Central memory CD4-positive, alpha-beta T cell (primary cell): ENCODE measurements at regions not wholly inside any gene's neighbourhood (a gene's known extent, or its start where the extent isn't known, plus 50 kb on each side); places are given as distances from the start of the nearest gene placed in this dataset.

Experiments used
- DNase-seq: peaks from one replicate; pipeline ENCODE4 v3.0.0; 2022

DNA sequence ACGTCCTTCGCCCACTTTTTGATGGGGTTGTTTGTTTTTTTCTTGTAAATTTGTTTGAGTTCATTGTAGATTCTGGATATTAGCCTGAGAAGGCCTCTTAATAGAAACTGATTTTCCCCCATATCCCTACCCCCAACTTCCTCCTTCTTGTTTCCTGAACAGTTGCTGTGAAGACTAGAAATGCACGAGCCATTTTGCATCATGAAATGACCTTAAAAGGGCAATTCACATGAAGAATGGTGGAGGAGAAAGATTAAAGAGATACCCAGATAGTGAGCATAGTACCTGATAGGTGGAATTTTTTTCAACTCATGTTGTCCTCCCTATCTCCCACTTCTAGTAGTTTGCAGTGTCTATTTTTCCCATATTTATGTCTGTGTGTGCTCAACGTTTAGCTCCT is 55.2 kb upstream of the KCNH8 start:
- DNase-seq, result no peak

- DNase-seq, result no peak
These were observed 70.9 kb upstream of the KCNH8 start for GRCh38 chr3:19077388-19077787.

DNA sequence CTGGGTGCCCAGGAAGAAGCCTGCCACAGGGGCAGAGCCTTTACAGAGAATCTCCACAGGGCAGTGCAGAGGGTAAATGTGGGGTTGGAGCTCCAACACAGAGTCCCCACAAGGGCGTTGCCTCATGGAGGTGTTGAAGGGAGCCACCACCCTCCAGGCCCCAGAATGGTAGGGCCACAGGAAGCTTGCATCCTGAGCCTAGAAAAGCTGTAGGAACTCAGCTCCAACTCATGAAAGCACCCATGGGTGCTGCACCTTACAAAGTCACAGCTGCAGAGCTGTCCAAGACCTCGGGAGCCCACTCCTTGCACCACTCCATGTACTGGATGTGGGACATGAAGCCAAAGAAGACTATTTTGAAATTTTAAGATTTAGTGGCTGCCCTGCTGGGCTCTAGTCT is 73.3 kb upstream of the KCNH8 start:
- no peak for DNase-seq

DNA sequence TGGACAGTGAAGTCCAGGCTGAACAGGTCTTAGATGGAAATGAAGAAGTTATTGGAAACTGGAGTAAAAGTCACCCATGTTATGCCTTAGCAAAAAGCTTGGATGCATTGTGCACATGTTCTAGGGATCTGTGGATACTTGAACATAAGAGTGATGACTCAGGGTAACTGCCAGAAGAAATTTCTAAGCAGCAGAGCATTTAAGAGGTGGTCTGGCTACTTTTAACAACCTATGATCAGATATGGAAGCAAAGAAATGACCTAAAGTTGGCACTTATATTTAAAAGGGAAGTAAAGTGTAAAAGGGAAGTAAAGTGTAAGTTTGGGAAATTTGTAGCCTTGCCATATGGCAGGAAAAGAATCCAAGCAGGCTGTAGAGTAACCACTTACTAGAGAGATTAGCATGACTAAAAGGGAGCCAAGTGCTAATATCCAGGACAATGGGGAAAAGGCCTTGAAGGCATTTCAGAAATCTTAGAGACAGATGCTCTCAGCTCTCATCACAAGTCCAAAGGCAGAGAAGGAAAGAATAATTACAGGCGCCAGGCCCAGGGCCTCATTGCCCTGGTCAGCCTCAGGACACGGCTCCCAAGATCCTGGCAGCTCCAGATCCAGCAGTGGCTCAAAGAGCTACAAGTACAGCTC is 73.9 kb upstream of the KCNH8 start:
- DNase-seq, result no peak

GRCh38 chr3:19073341-19074105 is 74.8 kb upstream of the KCNH8 start:
- no peak for DNase-seq

- DNase-seq, result no peak
These were observed 78.0 kb upstream of the KCNH8 start for GRCh38 chr3:19070325-19070724.

DNA sequence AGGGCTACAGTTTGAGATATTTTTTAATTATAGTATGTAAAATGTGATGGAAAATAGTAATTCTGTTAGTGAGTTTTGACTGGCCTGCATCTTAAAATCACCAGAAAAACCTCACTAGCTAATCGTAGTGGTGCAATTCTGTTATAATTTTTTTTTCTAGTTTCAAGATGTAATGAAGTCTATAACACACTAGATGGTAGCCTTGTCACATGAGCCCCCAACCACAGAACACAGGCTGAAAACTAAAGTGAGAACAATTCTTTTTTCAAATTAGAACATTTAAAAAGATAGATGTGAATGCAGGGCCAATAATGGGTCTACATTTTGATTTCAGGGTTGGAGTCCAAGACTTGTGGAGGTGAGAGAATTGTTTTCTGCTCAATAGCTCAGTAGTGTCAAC is 83.3 kb upstream of the KCNH8 start:
- DNase-seq, result no peak

GRCh38 chr3:19063936-19064335 is 84.4 kb upstream of the KCNH8 start:
- DNase-seq, result no peak

DNA sequence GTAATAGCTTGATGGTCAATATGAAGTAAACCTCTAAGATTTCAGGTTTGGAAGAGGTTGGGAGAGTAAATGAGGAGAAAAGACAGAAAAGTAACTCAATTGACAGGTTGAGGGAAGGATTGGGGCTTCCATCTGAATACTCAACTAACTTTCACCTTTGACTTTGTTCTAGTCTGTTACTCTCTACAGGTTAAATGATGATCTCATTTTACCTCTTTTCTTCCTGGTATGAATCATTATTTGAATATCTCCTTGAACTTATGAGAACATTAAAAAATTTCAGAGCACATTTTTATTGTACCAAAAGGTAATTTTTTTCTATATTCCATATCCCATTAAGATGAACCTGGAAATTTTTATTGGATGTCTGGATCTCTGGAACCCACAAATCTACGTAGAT is 87.9 kb upstream of the KCNH8 start:
- no peak for DNase-seq

- DNase-seq, result no peak
These were observed 95.4 kb upstream of the KCNH8 start for GRCh38 chr3:19052874-19053273.

- no peak for DNase-seq
These were observed 101.9 kb upstream of the KCNH8 start for GRCh38 chr3:19046440-19046839.

DNA sequence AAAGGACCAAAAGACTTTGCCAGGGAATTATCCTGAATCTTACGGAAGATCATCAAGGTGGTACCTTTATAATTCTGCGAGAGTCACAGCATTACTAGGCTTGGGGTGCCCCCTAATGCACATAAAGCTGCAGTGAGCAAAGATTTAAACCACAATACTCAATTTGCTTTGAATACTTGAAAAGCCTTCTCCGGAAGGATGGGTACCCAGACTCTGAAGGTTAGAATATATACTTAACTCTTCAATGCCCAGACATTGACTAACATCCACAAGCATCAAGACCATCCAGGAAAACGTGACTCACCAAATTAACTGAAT is 117.8 kb upstream of the KCNH8 start:
- DNase-seq, result no peak

GRCh38 chr3:19029837-19030521 is 118.3 kb upstream of the KCNH8 start:
- DNase-seq, result no peak

DNA sequence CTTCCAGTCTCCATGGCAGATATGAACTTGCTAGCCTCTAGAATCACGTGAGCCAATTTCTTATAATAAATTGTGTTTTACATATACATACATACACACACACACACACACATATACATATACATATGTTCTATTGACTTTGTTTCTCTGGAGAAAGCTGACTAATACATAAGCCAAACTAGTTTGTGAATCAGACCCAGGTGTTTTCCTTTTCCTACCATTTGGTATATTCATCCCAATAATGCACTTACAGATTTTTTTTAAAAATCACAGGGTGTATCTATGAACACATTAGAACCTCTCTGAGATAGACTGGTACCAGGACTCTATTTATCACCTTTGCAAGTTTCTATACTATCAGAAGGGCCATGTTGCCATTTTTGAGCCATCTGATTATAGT is 122.9 kb upstream of the KCNH8 start:
- DNase-seq, result no peak

DNA sequence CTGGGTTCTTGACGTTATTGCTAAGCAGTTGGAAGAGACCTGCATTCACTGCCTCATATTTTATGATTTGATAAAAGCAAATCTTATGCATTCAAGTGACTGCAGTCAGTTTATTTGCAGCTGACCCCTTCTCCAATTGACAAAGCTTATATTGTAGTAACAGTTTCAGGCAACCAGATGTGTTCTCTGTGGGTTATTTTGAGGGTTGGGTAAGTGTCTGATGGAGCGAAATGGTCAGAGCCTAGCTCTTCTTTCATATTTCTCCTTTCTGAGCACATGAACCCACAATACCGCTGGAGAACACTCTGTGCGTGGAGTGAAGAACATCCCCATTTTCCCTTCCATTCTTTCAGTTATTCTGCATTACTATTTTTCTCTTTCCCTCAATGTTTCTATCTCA is 125.8 kb upstream of the KCNH8 start:
- DNase-seq, result no peak

- no peak for DNase-seq
These were observed 131.5 kb upstream of the KCNH8 start for GRCh38 chr3:19016851-19017250.

GRCh38 chr3:19013879-19014278 is 134.4 kb upstream of the KCNH8 start:
- no peak for DNase-seq

- DNase-seq, result no peak
These were observed 135.5 kb upstream of the KCNH8 start for GRCh38 chr3:19012846-19013245.

GRCh38 chr3:19002606-19003005 is 145.7 kb upstream of the KCNH8 start:
- DNase-seq, result no peak

DNA sequence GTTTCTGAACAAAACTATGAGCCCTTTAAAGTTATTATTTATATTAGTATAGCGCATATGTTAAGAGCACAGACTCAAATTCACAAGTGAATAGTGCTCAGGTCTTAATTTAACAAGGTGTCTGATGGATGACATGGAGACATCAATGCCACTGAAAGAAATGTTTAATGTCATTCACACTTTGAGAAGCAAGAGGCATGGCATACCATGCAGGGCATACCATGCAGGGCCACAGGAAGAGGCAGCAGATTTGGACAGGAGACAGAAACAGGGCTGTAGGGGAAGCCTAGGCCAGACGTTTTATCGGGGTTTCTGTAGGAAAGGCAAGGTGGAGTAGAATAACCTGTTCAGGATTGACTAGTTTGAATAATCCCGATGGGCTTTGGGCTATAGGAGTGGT is 150.2 kb upstream of the KCNH8 start:
- DNase-seq, result no peak

GRCh38 chr3:18992709-18993108 is 155.6 kb upstream of the KCNH8 start:
- DNase-seq, result no peak

GRCh38 chr3:18989237-18989795 is 159.0 kb upstream of the KCNH8 start:
- DNase-seq, result no peak

DNA sequence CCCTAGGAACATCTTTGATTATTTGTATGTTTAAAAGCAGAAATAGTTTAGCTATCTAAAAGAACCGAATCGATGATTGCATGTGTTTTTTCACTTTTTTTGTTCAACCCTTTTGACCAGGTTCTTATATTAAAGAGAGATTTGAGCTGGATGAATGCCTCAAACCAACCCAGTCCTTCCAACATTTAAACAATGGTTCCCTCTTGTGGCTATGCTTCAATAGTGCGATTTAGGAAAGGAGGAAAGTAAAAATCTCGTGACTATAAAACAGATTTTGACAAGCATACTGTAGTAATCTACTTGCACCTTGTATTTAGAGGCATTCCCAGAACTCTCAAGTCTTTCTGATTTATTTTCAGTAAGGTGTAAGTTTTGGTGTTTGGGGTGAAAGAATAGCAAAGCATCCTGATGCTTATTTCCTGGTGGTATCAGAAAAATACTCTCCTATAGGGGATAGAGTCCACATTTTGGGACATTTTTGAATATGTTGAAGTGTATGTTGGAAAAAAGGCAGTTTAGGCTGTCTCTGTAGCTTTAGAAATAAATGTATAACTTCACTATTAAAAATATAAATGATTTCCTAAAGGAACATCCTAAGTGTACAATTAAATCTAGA is 159.6 kb upstream of the KCNH8 start:
- peak; percentile 17 for DNase-seq
